ENCODE measurements at regions not wholly inside any gene's neighbourhood (a gene's known extent, or its start where the extent isn't known, plus 50 kb on each side); places are given as distances from the start of the nearest gene placed in this dataset.

- no peak overlapping the region for H3K27ac ChIP-seq (ENCODE audit: low read depth, low read length)
- no peaks in the 10 kb centered on the region for H3K79me2 ChIP-seq (ENCODE audit: insufficient read depth, low read length)
- H3K27me3 ChIP-seq (ENCODE audit: insufficient read depth, low read length) = no peaks in the 10 kb centered on the region
- H3K27ac Mint-ChIP-seq (ENCODE audit: unreplicated experiment) = no peak overlapping the region
- peaks cover 3% of the 10 kb centered on the region for H3K9me3 ChIP-seq (ENCODE audit: insufficient read depth, low read depth, low read length)
- FAIRE-seq = no peak
- TF ChIP-seq, protein P1, sequence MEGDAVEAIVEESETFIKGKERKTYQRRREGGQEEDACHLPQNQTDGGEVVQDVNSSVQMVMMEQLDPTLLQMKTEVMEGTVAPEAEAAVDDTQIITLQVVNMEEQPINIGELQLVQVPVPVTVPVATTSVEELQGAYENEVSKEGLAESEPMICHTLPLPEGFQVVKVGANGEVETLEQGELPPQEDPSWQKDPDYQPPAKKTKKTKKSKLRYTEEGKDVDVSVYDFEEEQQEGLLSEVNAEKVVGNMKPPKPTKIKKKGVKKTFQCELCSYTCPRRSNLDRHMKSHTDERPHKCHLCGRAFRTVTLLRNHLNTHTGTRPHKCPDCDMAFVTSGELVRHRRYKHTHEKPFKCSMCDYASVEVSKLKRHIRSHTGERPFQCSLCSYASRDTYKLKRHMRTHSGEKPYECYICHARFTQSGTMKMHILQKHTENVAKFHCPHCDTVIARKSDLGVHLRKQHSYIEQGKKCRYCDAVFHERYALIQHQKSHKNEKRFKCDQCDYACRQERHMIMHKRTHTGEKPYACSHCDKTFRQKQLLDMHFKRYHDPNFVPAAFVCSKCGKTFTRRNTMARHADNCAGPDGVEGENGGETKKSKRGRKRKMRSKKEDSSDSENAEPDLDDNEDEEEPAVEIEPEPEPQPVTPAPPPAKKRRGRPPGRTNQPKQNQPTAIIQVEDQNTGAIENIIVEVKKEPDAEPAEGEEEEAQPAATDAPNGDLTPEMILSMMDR (IDR thresholded peaks at IDR 0.05; ENCODE audit: insufficient read depth, low read depth, low read length) = no peak
- TF ChIP-seq EZH2 (IDR thresholded peaks at IDR 0.05; ENCODE audit: insufficient read depth, low read length) = no peak
- no peak overlapping the region for H3K4me3 ChIP-seq (ENCODE audit: insufficient read depth, low read depth, low read length)
- no peaks in the 10 kb centered on the region for H3K36me3 Mint-ChIP-seq (ENCODE audit: low read depth, unreplicated experiment)
- H4K20me1 ChIP-seq (ENCODE audit: insufficient read depth, low read length) = no peaks in the 10 kb centered on the region
- H3K4me1 ChIP-seq (ENCODE audit: insufficient read depth, low read length) = no peaks in the 10 kb centered on the region
- H3K4me3 Mint-ChIP-seq (ENCODE audit: unreplicated experiment) = no peak overlapping the region
- H3K27me3 Mint-ChIP-seq (ENCODE audit: low read depth, unreplicated experiment) = peaks cover 4% of the 10 kb centered on the region
- no peak overlapping the region for H3K9ac ChIP-seq (ENCODE audit: low read length)
- H3K4me1 Mint-ChIP-seq (ENCODE audit: low read depth, unreplicated experiment) = no peaks in the 10 kb centered on the region
- no peak overlapping the region for H3K4me2 ChIP-seq (ENCODE audit: low read length)
- DNase-seq (ENCODE audit: low read depth) = no peak
- H3K9me3 Mint-ChIP-seq (ENCODE audit: unreplicated experiment) = peaks cover 4% of the 10 kb centered on the region
- H2AFZ ChIP-seq (ENCODE audit: low read depth, low read length) = no peak overlapping the region
- H3K36me3 ChIP-seq (ENCODE audit: insufficient read depth, low read length) = no peaks in the 10 kb centered on the region
These were observed 94.2 kb downstream of the OLIG3 start for GRCh38 chr6:137399881-137400443.

DNA sequence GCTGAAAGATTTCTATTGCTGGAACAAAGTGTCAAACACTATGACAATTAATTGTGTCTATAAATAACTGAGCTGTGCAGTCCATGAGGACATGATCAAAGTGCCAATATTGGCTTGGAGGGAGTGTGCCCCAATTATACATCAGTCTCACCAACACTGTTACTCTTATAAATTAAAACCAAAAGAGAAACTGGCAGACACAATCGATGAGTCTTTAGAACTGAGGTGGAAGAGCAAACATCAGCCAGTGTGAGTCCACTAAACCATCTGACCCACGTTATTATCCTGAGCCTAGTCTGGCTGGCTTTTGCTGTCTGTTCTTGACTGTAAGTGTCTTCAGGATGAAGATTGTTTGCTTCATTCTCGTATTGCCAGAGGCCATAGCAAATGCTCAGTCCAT, 98.9 kb downstream of the OLIG3 start:
- Mint-ChIP-seq H3K9me3 (ENCODE audit: unreplicated experiment) (peaks cover 4% of the 10 kb centered on the region), H3K4me3 (ENCODE audit: unreplicated experiment) (no peak overlapping the region), H3K4me1 (ENCODE audit: low read depth, unreplicated experiment) (peaks cover 20% of the 10 kb centered on the region), H3K27me3 (ENCODE audit: low read depth, unreplicated experiment) (no peaks in the 10 kb centered on the region), H3K36me3 (ENCODE audit: low read depth, unreplicated experiment) (no peaks in the 10 kb centered on the region), H3K27ac (ENCODE audit: unreplicated experiment) (no peak overlapping the region)
- no peaks in the 10 kb centered on the region for H3K79me2 ChIP-seq (ENCODE audit: insufficient read depth, low read length)
- TF ChIP-seq, protein P1 (IDR thresholded peaks at IDR 0.05; ENCODE audit: insufficient read depth, low read depth, low read length) = no peak
- no peak for TF ChIP-seq EZH2 (IDR thresholded peaks at IDR 0.05; ENCODE audit: insufficient read depth, low read length)
- H3K4me2 ChIP-seq (ENCODE audit: low read length) = no peak overlapping the region
- no peak overlapping the region for H3K27ac ChIP-seq (ENCODE audit: low read depth, low read length)
- H3K9me3 ChIP-seq (ENCODE audit: insufficient read depth, low read depth, low read length) = peaks cover 3% of the 10 kb centered on the region
- no peaks in the 10 kb centered on the region for H3K27me3 ChIP-seq (ENCODE audit: insufficient read depth, low read length)
- no peak overlapping the region for H3K9ac ChIP-seq (ENCODE audit: low read length)
- H4K20me1 ChIP-seq (ENCODE audit: insufficient read depth, low read length) = no peaks in the 10 kb centered on the region
- no peaks in the 10 kb centered on the region for H3K36me3 ChIP-seq (ENCODE audit: insufficient read depth, low read length)
- H3K4me3 ChIP-seq (ENCODE audit: insufficient read depth, low read depth, low read length) = no peak overlapping the region
- FAIRE-seq = no peak
- no peak for DNase-seq (ENCODE audit: low read depth)
- no peak overlapping the region for H2AFZ ChIP-seq (ENCODE audit: low read depth, low read length)
- no peaks in the 10 kb centered on the region for H3K4me1 ChIP-seq (ENCODE audit: insufficient read depth, low read length)

GRCh38 chr6:137391061-137391814, 103.0 kb downstream of the OLIG3 start:
- Mint-ChIP-seq H3K4me3 (ENCODE audit: unreplicated experiment) (no peak overlapping the region), H3K27me3 (ENCODE audit: low read depth, unreplicated experiment) (no peaks in the 10 kb centered on the region), H3K36me3 (ENCODE audit: low read depth, unreplicated experiment) (no peaks in the 10 kb centered on the region), H3K9me3 (ENCODE audit: unreplicated experiment) (peaks cover 5% of the 10 kb centered on the region), H3K27ac (ENCODE audit: unreplicated experiment) (peak overlapping the region; percentile 91), H3K4me1 (ENCODE audit: low read depth, unreplicated experiment) (peaks cover 31% of the 10 kb centered on the region)
- no peak for FAIRE-seq
- H2AFZ ChIP-seq (ENCODE audit: low read depth, low read length) = no peak overlapping the region
- no peaks in the 10 kb centered on the region for H3K79me2 ChIP-seq (ENCODE audit: insufficient read depth, low read length)
- no peak overlapping the region for H3K9ac ChIP-seq (ENCODE audit: low read length)
- H3K4me2 ChIP-seq (ENCODE audit: low read length) = no peak overlapping the region
- no peaks in the 10 kb centered on the region for H3K27me3 ChIP-seq (ENCODE audit: insufficient read depth, low read length)
- no peak overlapping the region for H3K27ac ChIP-seq (ENCODE audit: low read depth, low read length)
- no peaks in the 10 kb centered on the region for H4K20me1 ChIP-seq (ENCODE audit: insufficient read depth, low read length)
- H3K9me3 ChIP-seq (ENCODE audit: insufficient read depth, low read depth, low read length) = peaks cover 3% of the 10 kb centered on the region
- H3K36me3 ChIP-seq (ENCODE audit: insufficient read depth, low read length) = no peaks in the 10 kb centered on the region
- no peaks in the 10 kb centered on the region for H3K4me1 ChIP-seq (ENCODE audit: insufficient read depth, low read length)
- TF ChIP-seq EZH2 (IDR thresholded peaks at IDR 0.05; ENCODE audit: insufficient read depth, low read length) = no peak
- TF ChIP-seq, protein P1 (IDR thresholded peaks at IDR 0.05; ENCODE audit: insufficient read depth, low read depth, low read length) = no peak
- no peak for DNase-seq (ENCODE audit: low read depth)
- H3K4me3 ChIP-seq (ENCODE audit: insufficient read depth, low read depth, low read length) = no peak overlapping the region
